Subcutaneous abdominal adipose tissue (tissue), 5 donors: ENCODE measurements at regions not wholly inside any gene's neighbourhood (a gene's known extent, or its start where the extent isn't known, plus 50 kb on each side); places are given as distances from the start of the nearest gene placed in this dataset.
"Not testable (repeated sequence)": the region's sequence is repeated elsewhere in the genome, so short reads cannot be mapped to it uniquely, and the experiment has no call there.

Experiments
- H3K27ac ChIP-seq: one replicate; pipeline ENCODE4 v1.7.0; 2013; ENCODE audit warnings: low read depth, mild to moderate bottlenecking, inconsistent platforms, low read length, moderate library complexity
- H3K27me3 ChIP-seq, 5 donors: one replicate each; pipeline ENCODE4 v1.7.0; 2013; ENCODE audit warnings: low read length in 5 of 5, inconsistent platforms in 1 of 5; ENCODE audit not compliant: control insufficient read depth in 5 of 5, insufficient read depth in 4 of 5
- H3K36me3 ChIP-seq, 5 donors: one replicate each; pipeline ENCODE4 v1.7.0; 2013; ENCODE audit warnings: low read length in 5 of 5; ENCODE audit not compliant: control insufficient read depth in 5 of 5, insufficient read depth in 5 of 5
- H3K4me1 ChIP-seq, 5 donors: one replicate each; pipeline ENCODE4 v1.7.0; 2013; ENCODE audit warnings: low read length in 5 of 5, mild to moderate bottlenecking in 3 of 5, moderate library complexity in 1 of 5; ENCODE audit not compliant: control insufficient read depth in 5 of 5, insufficient read depth in 5 of 5
- H3K4me3 ChIP-seq, 5 donors: one replicate each; pipeline ENCODE4 v1.7.0; 2013; ENCODE audit warnings: low read length in 5 of 5, low read depth in 1 of 5
- H3K9ac ChIP-seq, 5 donors: one replicate each; pipeline ENCODE4 v1.7.0; 2013; ENCODE audit warnings: low read length in 5 of 5, mild to moderate bottlenecking in 4 of 5, moderate library complexity in 3 of 5
- H3K9me3 ChIP-seq, 5 donors: one replicate each; pipeline ENCODE4 v1.7.0; 2013; ENCODE audit warnings: low read length in 5 of 5; ENCODE audit not compliant: control insufficient read depth in 5 of 5
- donor health status: healthy.
- donor health status: healthy.
- donor health status: healthy.
- donor health status: healthy.
- donor health status: healthy.

- no peak overlapping the region for H3K9ac ChIP-seq
- no peaks in the 10 kb centered on the region for H3K36me3 ChIP-seq
- no peaks in the 10 kb centered on the region for H3K27me3 ChIP-seq
- H3K4me3 ChIP-seq, result peak overlapping the region in 3 of 5 donors; percentile 0 to 42 (median 15)
- no peaks in the 10 kb centered on the region for H3K9me3 ChIP-seq
- no peak overlapping the region for H3K27ac ChIP-seq
- H3K4me1 ChIP-seq, result no peaks in the 10 kb centered on the region
Measured at GRCh38 chr20:53764415-53764800, 170.8 kb upstream of the ZNF217 start.

GRCh38 chr20:53763707-53764414 lies 170.2 kb upstream of the ZNF217 start:
- Histone ChIP-seq H3K27ac (no peak overlapping the region), H3K9ac (no peak overlapping the region), H3K27me3 (no peaks in the 10 kb centered on the region), H3K4me1 (no peaks in the 10 kb centered on the region), H3K36me3 (no peaks in the 10 kb centered on the region), H3K9me3 (no peaks in the 10 kb centered on the region), H3K4me3 (peak overlapping the region in 3 of 5 donors; percentile 0 to 42 (median 15))

- H3K27ac ChIP-seq, H3K4me3 ChIP-seq: not testable (repeated sequence)
Measured at GRCh38 chr20:53762423-53762798, 168.8 kb upstream of the ZNF217 start.

GRCh38 chr20:53760025-53760441 lies 166.4 kb upstream of the ZNF217 start:
- Histone ChIP-seq H3K9me3 (no peaks in the 10 kb centered on the region), H3K9ac (no peak overlapping the region), H3K36me3 (no peaks in the 10 kb centered on the region), H3K4me1 (no peaks in the 10 kb centered on the region), H3K4me3 (no peak overlapping the region), H3K27me3 (no peaks in the 10 kb centered on the region), H3K27ac (no peak overlapping the region)

More at GRCh38 chr20:53762423-53762798, 168.8 kb upstream of the ZNF217 start:
- not testable (repeated sequence) for H3K27me3 ChIP-seq, H3K4me1 ChIP-seq, H3K9me3 ChIP-seq, H3K36me3 ChIP-seq, H3K9ac ChIP-seq

- H3K27ac ChIP-seq, result no peak overlapping the region
- H3K4me1 ChIP-seq, result no peaks in the 10 kb centered on the region
- no peaks in the 10 kb centered on the region for H3K27me3 ChIP-seq
- no peaks in the 10 kb centered on the region for H3K36me3 ChIP-seq
- no peaks in the 10 kb centered on the region for H3K9me3 ChIP-seq
- no peak overlapping the region for H3K9ac ChIP-seq
- no peak overlapping the region for H3K4me3 ChIP-seq
Measured at GRCh38 chr20:53757472-53757913, 163.9 kb upstream of the ZNF217 start.

- no peaks in the 10 kb centered on the region for H3K27me3 ChIP-seq
- H3K9ac ChIP-seq, result no peak overlapping the region
- no peak overlapping the region for H3K27ac ChIP-seq
- H3K36me3 ChIP-seq, result no peaks in the 10 kb centered on the region
- peaks cover 0 to 13% (median 7%) of the 10 kb centered on the region in 5 donors for H3K4me1 ChIP-seq
- H3K4me3 ChIP-seq, result no peak overlapping the region
- no peaks in the 10 kb centered on the region for H3K9me3 ChIP-seq
Measured at GRCh38 chr20:53755733-53756531, 162.3 kb upstream of the ZNF217 start.

- Histone ChIP-seq H3K9me3 (no peaks in the 10 kb centered on the region), H3K27ac (no peak overlapping the region), H3K9ac (no peak overlapping the region), H3K4me3 (no peak overlapping the region), H3K27me3 (no peaks in the 10 kb centered on the region), H3K36me3 (no peaks in the 10 kb centered on the region), H3K4me1 (peaks cover 0 to 16% (median 9%) of the 10 kb centered on the region in 5 donors)
Measured at GRCh38 chr20:53753880-53754459, 160.3 kb upstream of the ZNF217 start.

GRCh38 chr20:53752971-53753879 lies 159.6 kb upstream of the ZNF217 start:
- no peaks in the 10 kb centered on the region for H3K9me3 ChIP-seq
- no peak overlapping the region for H3K4me3 ChIP-seq
- no peak overlapping the region for H3K9ac ChIP-seq

GRCh38 chr20:53752583-53752970 lies 158.9 kb upstream of the ZNF217 start:
- H3K9ac ChIP-seq, result no peak overlapping the region

More at GRCh38 chr20:53752971-53753879, 159.6 kb upstream of the ZNF217 start:
- peaks cover 0 to 16% (median 9%) of the 10 kb centered on the region in 5 donors for H3K4me1 ChIP-seq
- no peaks in the 10 kb centered on the region for H3K27me3 ChIP-seq
- no peaks in the 10 kb centered on the region for H3K36me3 ChIP-seq
- no peak overlapping the region for H3K27ac ChIP-seq

More at GRCh38 chr20:53752583-53752970, 158.9 kb upstream of the ZNF217 start:
- Histone ChIP-seq H3K36me3 (no peaks in the 10 kb centered on the region), H3K27ac (no peak overlapping the region), H3K27me3 (no peaks in the 10 kb centered on the region), H3K4me3 (no peak overlapping the region), H3K9me3 (no peaks in the 10 kb centered on the region), H3K4me1 (peaks cover 0 to 16% (median 9%) of the 10 kb centered on the region in 5 donors)
